ENCODE measurements at regions not wholly inside any gene's neighbourhood (a gene's known extent, or its start where the extent isn't known, plus 50 kb on each side); places are given as distances from the start of the nearest gene placed in this dataset.

GRCh38 chr14:98904677-98905076 lies 367.3 kb downstream of the BCL11B start:
- no peak for DNase-seq
- H3K4me1 ChIP-seq (ENCODE audit: control insufficient read depth in 5 of 5, insufficient read depth in 5 of 5, low read length in 5 of 5), result peaks cover 0 to 11% (median 3%) of the 10 kb centered on the region in 5 donors
- WGBS, 2 donors, result 89 to 90% methylated on average over 3 of the region's 3 CpGs
- H3K4me3 ChIP-seq, result no peak overlapping the region
- peaks cover 0 to 3% (median 0%) of the 10 kb centered on the region in 3 donors for H3K27me3 ChIP-seq (ENCODE audit: control insufficient read depth in 3 of 3, insufficient read depth in 3 of 3, low read length in 2 of 3)
- peaks cover 0 to 1% (median 0%) of the 10 kb centered on the region in 4 donors for H3K9me3 ChIP-seq (ENCODE audit: control insufficient read depth in 4 of 4, insufficient read depth in 3 of 4, low read length in 3 of 4)
- no peak for ATAC-seq (ENCODE audit: insufficient read depth, low FRiP score)
- TF ChIP-seq, protein P1, sequence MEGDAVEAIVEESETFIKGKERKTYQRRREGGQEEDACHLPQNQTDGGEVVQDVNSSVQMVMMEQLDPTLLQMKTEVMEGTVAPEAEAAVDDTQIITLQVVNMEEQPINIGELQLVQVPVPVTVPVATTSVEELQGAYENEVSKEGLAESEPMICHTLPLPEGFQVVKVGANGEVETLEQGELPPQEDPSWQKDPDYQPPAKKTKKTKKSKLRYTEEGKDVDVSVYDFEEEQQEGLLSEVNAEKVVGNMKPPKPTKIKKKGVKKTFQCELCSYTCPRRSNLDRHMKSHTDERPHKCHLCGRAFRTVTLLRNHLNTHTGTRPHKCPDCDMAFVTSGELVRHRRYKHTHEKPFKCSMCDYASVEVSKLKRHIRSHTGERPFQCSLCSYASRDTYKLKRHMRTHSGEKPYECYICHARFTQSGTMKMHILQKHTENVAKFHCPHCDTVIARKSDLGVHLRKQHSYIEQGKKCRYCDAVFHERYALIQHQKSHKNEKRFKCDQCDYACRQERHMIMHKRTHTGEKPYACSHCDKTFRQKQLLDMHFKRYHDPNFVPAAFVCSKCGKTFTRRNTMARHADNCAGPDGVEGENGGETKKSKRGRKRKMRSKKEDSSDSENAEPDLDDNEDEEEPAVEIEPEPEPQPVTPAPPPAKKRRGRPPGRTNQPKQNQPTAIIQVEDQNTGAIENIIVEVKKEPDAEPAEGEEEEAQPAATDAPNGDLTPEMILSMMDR (IDR thresholded peaks at IDR 0.05; ENCODE audit: control extremely low read depth, extremely low read depth), result no peak
- no peak overlapping the region for H3K27ac ChIP-seq (ENCODE audit: low read depth in 1 of 2, low read length in 1 of 2)
- no peak overlapping the region for H3K9ac ChIP-seq (ENCODE audit: insufficient read depth in 1 of 2, low read length in 2 of 2)
- H3K36me3 ChIP-seq (ENCODE audit: control insufficient read depth in 4 of 4, insufficient read depth in 4 of 4, low read length in 4 of 4), result no peaks in the 10 kb centered on the region

DNA sequence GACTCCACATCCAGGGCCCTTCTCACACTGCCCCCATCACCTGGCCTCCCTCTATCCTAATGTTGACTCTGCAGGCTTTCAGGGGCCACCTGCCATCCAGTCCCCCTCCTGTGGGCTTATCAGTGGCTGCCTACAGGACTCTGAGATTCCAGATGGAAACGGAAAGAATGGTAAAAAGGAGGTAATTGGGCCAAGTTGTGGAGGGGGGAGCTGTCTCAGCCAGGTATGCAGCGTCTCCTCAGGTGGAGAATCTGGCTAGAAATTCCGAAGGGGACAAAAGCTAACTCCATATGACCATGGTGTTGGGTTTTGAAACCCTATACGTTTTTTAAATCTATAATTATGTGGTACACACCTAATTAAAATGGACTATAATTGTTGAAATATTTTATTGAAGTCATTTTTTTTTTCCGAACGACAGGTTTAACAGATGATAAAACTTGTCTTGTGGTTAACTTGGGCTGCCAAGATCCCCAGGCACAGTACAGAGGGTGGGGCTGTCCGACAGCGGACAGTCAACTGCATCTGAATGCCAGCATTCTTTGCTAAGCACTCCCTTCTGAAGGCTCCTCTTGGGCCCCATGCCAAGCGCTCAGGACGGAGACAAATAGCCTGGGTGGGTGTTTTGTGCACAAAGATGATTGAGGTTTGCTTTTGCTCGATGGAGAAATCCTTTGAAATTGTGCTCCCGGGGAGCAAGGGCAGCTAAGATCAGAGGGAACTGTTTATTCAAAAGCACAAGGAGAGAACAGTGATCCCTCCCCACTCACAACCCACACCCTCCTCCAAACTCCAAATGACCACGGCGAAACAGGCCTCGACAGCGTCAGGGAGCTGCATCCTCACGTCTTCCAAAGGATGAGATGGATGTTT lies 365.6 kb downstream of the BCL11B start:
- H3K36me3 ChIP-seq (ENCODE audit: control insufficient read depth in 4 of 4, insufficient read depth in 4 of 4, low read length in 4 of 4), result no peaks in the 10 kb centered on the region
- H3K4me3 ChIP-seq, result no peak overlapping the region
- H3K27ac ChIP-seq (ENCODE audit: low read depth in 1 of 2, low read length in 1 of 2), result no peak overlapping the region
- H3K4me1 ChIP-seq (ENCODE audit: control insufficient read depth in 5 of 5, insufficient read depth in 5 of 5, low read length in 5 of 5), result peaks cover 0 to 11% (median 3%) of the 10 kb centered on the region in 5 donors
- no peak for ATAC-seq (ENCODE audit: insufficient read depth, low FRiP score)
- 28 to 39% methylated on average over 17 of the region's 17 CpGs for WGBS, 2 donors
- DNase-seq, result peak; percentile 42 to 54 (median 42)
- TF ChIP-seq, protein P1 (IDR thresholded peaks at IDR 0.05; ENCODE audit: control extremely low read depth, extremely low read depth), result no peak
- H3K9me3 ChIP-seq (ENCODE audit: control insufficient read depth in 4 of 4, insufficient read depth in 3 of 4, low read length in 3 of 4), result peaks cover 0 to 1% (median 0%) of the 10 kb centered on the region in 4 donors
- peaks cover 0 to 3% (median 0%) of the 10 kb centered on the region in 3 donors for H3K27me3 ChIP-seq (ENCODE audit: control insufficient read depth in 3 of 3, insufficient read depth in 3 of 3, low read length in 2 of 3)
- no peak overlapping the region for H3K9ac ChIP-seq (ENCODE audit: insufficient read depth in 1 of 2, low read length in 2 of 2)

GRCh38 chr14:98907271-98907670 lies 364.7 kb downstream of the BCL11B start:
- Histone ChIP-seq H3K27me3 (ENCODE audit: control insufficient read depth in 3 of 3, insufficient read depth in 3 of 3, low read length in 2 of 3) (peaks cover 0 to 3% (median 0%) of the 10 kb centered on the region in 3 donors), H3K4me3 (no peak overlapping the region), H3K9ac (ENCODE audit: insufficient read depth in 1 of 2, low read length in 2 of 2) (no peak overlapping the region), H3K9me3 (ENCODE audit: control insufficient read depth in 4 of 4, insufficient read depth in 3 of 4, low read length in 3 of 4) (peaks cover 0 to 1% (median 0%) of the 10 kb centered on the region in 4 donors), H3K27ac (ENCODE audit: low read depth in 1 of 2, low read length in 1 of 2) (no peak overlapping the region), H3K36me3 (ENCODE audit: control insufficient read depth in 4 of 4, insufficient read depth in 4 of 4, low read length in 4 of 4) (no peaks in the 10 kb centered on the region), H3K4me1 (ENCODE audit: control insufficient read depth in 5 of 5, insufficient read depth in 5 of 5, low read length in 5 of 5) (peaks cover 0 to 11% (median 3%) of the 10 kb centered on the region in 5 donors)
- DNase-seq, result no peak
- TF ChIP-seq, protein P1 (IDR thresholded peaks at IDR 0.05; ENCODE audit: control extremely low read depth, extremely low read depth), result no peak
- no peak for ATAC-seq (ENCODE audit: insufficient read depth, low FRiP score)
- 71 to 73% methylated on average over 5 of the region's 5 CpGs for WGBS, 2 donors

Data from lung (tissue), 11 donors.